Osteoblast (primary cell): ENCODE measurements at regions not wholly inside any gene's neighbourhood (a gene's known extent, or its start where the extent isn't known, plus 50 kb on each side); places are given as distances from the start of the nearest gene placed in this dataset.
"Not testable (repeated sequence)": the region's sequence is repeated elsewhere in the genome, so short reads cannot be mapped to it uniquely, and the experiment has no call there.

Experiments used
- DNase-seq: peaks from one replicate; pipeline ENCODE4 v3.0.0; 2011; ENCODE audit warnings: low spot score, mixed read lengths; ENCODE audit not compliant: insufficient read length; ENCODE audit errors: missing footprints
- H2AFZ ChIP-seq: 2 replicates; pipeline ENCODE4 v1.6.0; 2011; ENCODE audit warnings: mild to moderate bottlenecking, low read length
- H3K27ac ChIP-seq: 2 replicates; pipeline ENCODE4 v1.5.1; 2011; ENCODE audit warnings: mild to moderate bottlenecking, low read depth, low read length, moderate library complexity
- H3K27me3 ChIP-seq: 2 replicates; pipeline ENCODE4 v1.6.0; 2012; ENCODE audit warnings: mild to moderate bottlenecking, control low read depth, inconsistent platforms, low read length, moderate library complexity; ENCODE audit not compliant: insufficient read depth
- H3K36me3 ChIP-seq: 2 replicates; pipeline ENCODE4 v1.5.1; 2011; ENCODE audit warnings: mild to moderate bottlenecking, low read length, control low read depth, moderate library complexity; ENCODE audit not compliant: insufficient read depth
- H3K4me1 ChIP-seq: 2 replicates; pipeline ENCODE4 v1.5.1; 2011; ENCODE audit warnings: mild to moderate bottlenecking, low read length, control low read depth, moderate library complexity; ENCODE audit not compliant: insufficient read depth
- H3K4me2 ChIP-seq: 2 replicates; pipeline ENCODE4 v1.6.0; 2011; ENCODE audit warnings: mild to moderate bottlenecking, low read length; ENCODE audit not compliant: insufficient read depth
- H3K4me3 ChIP-seq: fragments of 200-600 bp; sonication (generic); 3 replicates; pipeline ENCODE4 v1.5.1; 2012; ENCODE audit warnings: mild to moderate bottlenecking, low read length, inconsistent platforms; ENCODE audit not compliant: insufficient read depth
- H3K79me2 ChIP-seq: 2 replicates; pipeline ENCODE4 v1.6.0; 2012; ENCODE audit warnings: mild to moderate bottlenecking, low read length, control low read depth, inconsistent platforms; ENCODE audit not compliant: insufficient read depth
- H3K9me3 ChIP-seq: 2 replicates; pipeline ENCODE4 v1.5.1; 2011; ENCODE audit warnings: low read depth, low read length, control low read depth
- H4K20me1 ChIP-seq: 2 replicates; pipeline ENCODE4 v1.6.0; 2012; ENCODE audit warnings: mild to moderate bottlenecking, low read length, control low read depth; ENCODE audit not compliant: insufficient read depth
- TF ChIP-seq, protein P1 (sequence below): IDR thresholded peaks from 2 replicates; pipeline ENCODE4 v1.5.1; 2011; ENCODE audit warnings: mild to moderate bottlenecking, low read depth, low read length, moderate library complexity; ENCODE audit errors: extremely low read depth

DNA sequence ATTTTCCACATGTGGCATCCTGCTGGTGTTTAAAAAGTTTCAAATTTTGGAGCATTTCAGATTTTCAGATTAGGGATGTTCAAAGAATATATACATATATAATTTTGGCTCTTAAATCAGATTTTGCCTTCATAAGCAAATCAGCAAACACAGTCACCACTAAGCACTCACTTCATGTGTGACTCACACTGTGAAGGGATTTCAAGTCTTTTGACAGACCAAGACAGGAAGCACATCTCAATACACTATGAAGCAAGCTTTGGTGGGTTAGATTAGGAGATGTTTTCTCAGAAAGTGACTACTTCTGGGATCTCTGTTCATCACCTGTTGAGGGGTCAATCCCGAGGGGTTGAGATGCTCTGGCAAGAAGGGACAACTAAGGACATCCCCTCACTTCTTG, 227.8 kb upstream of the RBBP8 start:
- Histone ChIP-seq H3K36me3 (no peaks in the 10 kb centered on the region), H3K4me1 (peaks cover 18% of the 10 kb centered on the region), H3K27me3 (no peaks in the 10 kb centered on the region), H4K20me1 (no peaks in the 10 kb centered on the region), H2AFZ (no peak overlapping the region), H3K4me3 (no peak overlapping the region), H3K79me2 (no peaks in the 10 kb centered on the region), H3K27ac (peak overlapping the region; percentile 29), H3K4me2 (no peak overlapping the region), H3K9me3 (no peaks in the 10 kb centered on the region)
- TF ChIP-seq, protein P1, sequence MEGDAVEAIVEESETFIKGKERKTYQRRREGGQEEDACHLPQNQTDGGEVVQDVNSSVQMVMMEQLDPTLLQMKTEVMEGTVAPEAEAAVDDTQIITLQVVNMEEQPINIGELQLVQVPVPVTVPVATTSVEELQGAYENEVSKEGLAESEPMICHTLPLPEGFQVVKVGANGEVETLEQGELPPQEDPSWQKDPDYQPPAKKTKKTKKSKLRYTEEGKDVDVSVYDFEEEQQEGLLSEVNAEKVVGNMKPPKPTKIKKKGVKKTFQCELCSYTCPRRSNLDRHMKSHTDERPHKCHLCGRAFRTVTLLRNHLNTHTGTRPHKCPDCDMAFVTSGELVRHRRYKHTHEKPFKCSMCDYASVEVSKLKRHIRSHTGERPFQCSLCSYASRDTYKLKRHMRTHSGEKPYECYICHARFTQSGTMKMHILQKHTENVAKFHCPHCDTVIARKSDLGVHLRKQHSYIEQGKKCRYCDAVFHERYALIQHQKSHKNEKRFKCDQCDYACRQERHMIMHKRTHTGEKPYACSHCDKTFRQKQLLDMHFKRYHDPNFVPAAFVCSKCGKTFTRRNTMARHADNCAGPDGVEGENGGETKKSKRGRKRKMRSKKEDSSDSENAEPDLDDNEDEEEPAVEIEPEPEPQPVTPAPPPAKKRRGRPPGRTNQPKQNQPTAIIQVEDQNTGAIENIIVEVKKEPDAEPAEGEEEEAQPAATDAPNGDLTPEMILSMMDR = no peak
- DNase-seq = peak; percentile 89

DNA sequence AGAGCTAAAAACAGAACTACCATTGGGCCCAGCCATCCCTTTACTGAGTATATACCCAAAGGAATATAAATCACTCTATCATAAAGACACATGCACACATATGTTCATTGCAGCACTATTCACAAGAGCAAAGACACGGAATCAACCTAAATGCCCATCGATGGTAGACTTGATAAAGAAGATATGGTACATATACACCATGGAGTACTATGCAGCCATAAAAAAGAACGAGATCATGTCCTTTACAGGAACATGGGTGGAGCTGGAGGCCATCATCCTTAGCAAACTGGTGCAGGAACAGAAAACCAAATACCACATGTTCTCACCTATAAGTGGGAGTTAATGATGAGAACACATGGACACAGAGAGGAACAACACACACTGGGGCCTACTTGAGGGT, 227.1 kb upstream of the RBBP8 start:
- H4K20me1 ChIP-seq, H3K36me3 ChIP-seq, H3K4me3 ChIP-seq, H3K27me3 ChIP-seq, H3K27ac ChIP-seq, H3K9me3 ChIP-seq, DNase-seq, H3K79me2 ChIP-seq, H2AFZ ChIP-seq, H3K4me2 ChIP-seq: not testable (repeated sequence)
- H3K4me1 ChIP-seq = peaks cover 25% of the 10 kb centered on the region

DNA sequence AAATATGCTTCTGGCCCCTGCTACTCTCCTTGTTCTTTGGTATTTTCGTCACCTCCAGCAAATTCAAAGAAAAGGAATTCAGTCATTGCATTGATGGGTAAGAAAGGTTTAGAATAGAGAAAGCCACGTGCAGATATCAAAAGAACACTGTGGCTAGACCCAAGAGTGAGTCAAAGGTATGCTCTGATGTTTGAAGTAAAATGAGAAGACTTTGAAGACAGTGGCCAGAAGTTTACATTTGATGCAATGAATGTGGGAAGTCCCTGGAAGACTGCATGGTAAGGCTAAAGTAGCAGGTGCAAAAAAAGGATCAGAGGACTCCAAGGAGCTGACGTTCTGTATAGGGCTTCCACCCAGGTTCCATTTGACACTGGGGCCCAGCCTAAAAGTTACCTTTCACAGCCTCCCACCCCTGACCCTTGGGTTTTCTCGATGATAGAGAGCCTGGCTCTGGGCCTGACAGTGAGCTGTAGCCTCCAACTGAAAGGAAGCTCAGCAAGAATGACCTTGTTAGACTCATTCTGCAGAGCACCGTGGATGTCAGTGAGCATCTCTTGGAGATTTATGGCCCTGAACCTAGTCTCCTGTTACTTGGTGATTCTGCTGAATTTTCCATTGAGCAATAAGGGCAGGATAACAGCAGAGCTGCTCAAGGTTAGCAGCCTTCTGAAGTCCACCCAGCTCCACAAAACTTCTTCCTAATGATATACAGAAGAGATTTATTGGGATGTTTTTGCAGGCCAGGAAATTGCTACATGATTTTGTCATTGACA, 223.7 kb upstream of the RBBP8 start:
- H3K4me2 ChIP-seq = no peak overlapping the region
- no peaks in the 10 kb centered on the region for H3K79me2 ChIP-seq
- no peaks in the 10 kb centered on the region for H4K20me1 ChIP-seq
- no peaks in the 10 kb centered on the region for H3K9me3 ChIP-seq
- H3K27ac ChIP-seq = peak overlapping the region; percentile 93
- no peaks in the 10 kb centered on the region for H3K36me3 ChIP-seq
- DNase-seq = no peak
- TF ChIP-seq, protein P1 = no peak
- H2AFZ ChIP-seq = no peak overlapping the region
- no peak overlapping the region for H3K4me3 ChIP-seq
- peaks cover 43% of the 10 kb centered on the region for H3K4me1 ChIP-seq
- no peaks in the 10 kb centered on the region for H3K27me3 ChIP-seq

GRCh38 chr18:22710673-22711191, 222.4 kb upstream of the RBBP8 start:
- no peaks in the 10 kb centered on the region for H3K9me3 ChIP-seq
- TF ChIP-seq, protein P1 = no peak
- H3K4me3 ChIP-seq = peak overlapping the region; percentile 62
- H3K79me2 ChIP-seq = no peaks in the 10 kb centered on the region
- peaks cover 34% of the 10 kb centered on the region for H3K4me1 ChIP-seq
- peak overlapping the region; percentile 80 for H2AFZ ChIP-seq
- H4K20me1 ChIP-seq = no peaks in the 10 kb centered on the region
- peak overlapping the region; percentile 83 for H3K4me2 ChIP-seq
- no peaks in the 10 kb centered on the region for H3K36me3 ChIP-seq
- H3K27ac ChIP-seq = peak overlapping the region; percentile 93
- DNase-seq = no peak
- no peaks in the 10 kb centered on the region for H3K27me3 ChIP-seq
